ENCODE measurements at regions not wholly inside any gene's neighbourhood (a gene's known extent, or its start where the extent isn't known, plus 50 kb on each side); places are given as distances from the start of the nearest gene placed in this dataset.

GRCh38 chr5:100110497-100110896, 424.7 kb upstream of the FAM174A start:
- TF ChIP-seq EZH2 (IDR thresholded peaks at IDR 0.05) (no peak), POLR2AphosphoS5 (IDR thresholded peaks at IDR 0.05; ENCODE audit: borderline replicate concordance, low read depth, low read length) (no peak)
